K562 (cell line): ENCODE measurements at regions not wholly inside any gene's neighbourhood (a gene's known extent, or its start where the extent isn't known, plus 50 kb on each side); places are given as distances from the start of the nearest gene placed in this dataset.

Source experiments
- BHLHE40 ChIP-seq: IDR thresholded peaks from 2 replicates; pipeline ENCODE4 v1.6.1; 2011; ENCODE audit warnings: low read length, improper control_type of control experiment
- CREB1 ChIP-seq, 2 experiments: sonication (generic) in 1 of 2; formaldehyde crosslinking in 1 of 2; IDR thresholded peaks; 2 replicates each; pipeline versions ENCODE4 v1.6.1 to v1.8.0; 2012 to 2022; ENCODE audit warnings: inconsistent platforms in 1 of 2, mild to moderate bottlenecking in 1 of 2, missing genetic modification reagents in 1 of 2, moderate library complexity in 1 of 2
- CTCF ChIP-seq, 3 experiments: IDR thresholded peaks in 2 of 3; conservative IDR thresholded peaks in 1 of 3; 2 replicates each; pipeline ENCODE4 v1.5.1; 2011 to 2012; ENCODE audit warnings: low read length in 3 of 3, mild to moderate bottlenecking in 3 of 3, control low read depth in 2 of 3, improper control_type of control experiment in 1 of 3, inconsistent platforms in 1 of 3, low read depth in 1 of 3, mixed read lengths in 1 of 3, moderate library complexity in 1 of 3; ENCODE audit not compliant: insufficient read depth in 2 of 3
- EZH2 ChIP-seq: IDR thresholded peaks from 2 replicates; pipeline ENCODE4 v1.6.1; 2012; ENCODE audit warnings: low read depth, mild to moderate bottlenecking, inconsistent platforms, low read length, borderline replicate concordance
- HOMEZ ChIP-seq: fragments of 250-450 bp; sonication (Bioruptor Pico); IDR thresholded peaks from 2 replicates; pipeline ENCODE4 v1.4.0; 2020; ENCODE audit warnings: mild to moderate bottlenecking, moderate library complexity
- IRF2 ChIP-seq: sonication (generic); formaldehyde crosslinking; IDR thresholded peaks from 2 replicates; pipeline ENCODE4 v1.8.1; 2022; ENCODE audit warnings: mild to moderate bottlenecking, missing genetic modification reagents
- THAP7 ChIP-seq: fragments of 250-450 bp; sonication (Bioruptor Pico); IDR thresholded peaks from 2 replicates; pipeline ENCODE4 v1.5.0; 2021
- ZBTB7A ChIP-seq: IDR thresholded peaks from 2 replicates; pipeline ENCODE4 v1.6.1; 2011; ENCODE audit warnings: low read depth, mild to moderate bottlenecking, low read length, moderate library complexity, borderline replicate concordance; ENCODE audit not compliant: control insufficient read depth
- ZNF316 ChIP-seq: fragments of 450-650 bp; IDR thresholded peaks from 2 replicates; pipeline ENCODE4 v1.6.1; 2016
- ZNF780A ChIP-seq: fragments of 250-450 bp; sonication (Bioruptor Pico); IDR thresholded peaks from 2 replicates; pipeline ENCODE4 v1.5.0; 2021; ENCODE audit warnings: mild to moderate bottlenecking

GRCh38 chr2:160570376-160570775 is 76.8 kb upstream of the RBMS1 start:
- TF ChIP-seq BHLHE40: no peak
- no peak for TF ChIP-seq EZH2
- TF ChIP-seq ZBTB7A: no peak
- TF ChIP-seq ZNF316: no peak
- TF ChIP-seq CREB1 (IDR thresholded peaks at IDR 0.05): no peak
- no peak for TF ChIP-seq CREB1 (CRISPR knock-in tag; IDR thresholded peaks at IDR 0.05)
- no peak for TF ChIP-seq HOMEZ
- TF ChIP-seq CTCF (IDR thresholded peaks at IDR 0.05 in 2 of 3, conservative IDR thresholded peaks at IDR 0.05 in 1 of 3; ENCODE audit: insufficient read depth in 2 of 3, low read depth in 1 of 3, low read length in 3 of 3): no peak
- no peak for TF ChIP-seq ZNF780A (CRISPR knock-in tag)
- TF ChIP-seq THAP7 (CRISPR knock-in tag): no peak
- TF ChIP-seq IRF2 (CRISPR knock-in tag): no peak
